SK-N-MC (cell line): ENCODE measurements at regions not wholly inside any gene's neighbourhood (a gene's known extent, or its start where the extent isn't known, plus 50 kb on each side); places are given as distances from the start of the nearest gene placed in this dataset.

Experiments used
- EZH2 ChIP-seq: fragments of 200-600 bp; sonication (generic); IDR thresholded peaks from one replicate; pipeline ENCODE4 v1.6.1; 2017; ENCODE audit warnings: antibody characterized with exemption
- FOXP2 ChIP-seq: optimal IDR thresholded peaks from 2 replicates; pipeline ENCODE3; 2011; ENCODE audit warnings: mild to moderate bottlenecking, moderate library complexity; ENCODE audit not compliant: insufficient read depth; ENCODE audit errors: extremely low read length, control extremely low read depth
- POLR2AphosphoS5 ChIP-seq: IDR thresholded peaks from 2 replicates; pipeline ENCODE4 v1.6.1; 2012; ENCODE audit warnings: mild to moderate bottlenecking, low read depth, low read length, borderline replicate concordance

GRCh38 chr10:120115959-120116358, 223.4 kb downstream of the SEC23IP start:
- TF ChIP-seq EZH2, result no peak
- no peak for TF ChIP-seq POLR2AphosphoS5
- TF ChIP-seq FOXP2, result no peak
